HepG2 (cell line): ENCODE measurements at regions not wholly inside any gene's neighbourhood (a gene's known extent, or its start where the extent isn't known, plus 50 kb on each side); places are given as distances from the start of the nearest gene placed in this dataset.

ENCODE experiments used
- ATAC-seq: fragments of 200-7000 bp; cut with Tn5 transposase; 3 replicates; pipeline ENCODE4 v1.9.1; 2020; ENCODE audit warnings: mild to moderate bottlenecking, moderate library complexity
- BruUV-seq: library from RNA; stranded (reverse); fragments of 400-500 nt; replicated peaks from 2 replicates; lab custom pipeline; 2021; lab: Mats Ljungman, UMichigan
- CTCF ChIA-PET: fragments of 300-600 bp; formaldehyde crosslinking; extraction: SDS; loops from one replicate; lab custom pipeline; 2021; ENCODE audit warnings: low total read pairs, inconsistent platforms, low intra/inter-chr PET ratio; lab: Yijun Ruan, JAX
- POLR2A ChIA-PET: fragments of 350-600 bp; sonication (Branson Sonifier 250); formaldehyde crosslinking; loops from one replicate; lab custom pipeline; 2020; ENCODE audit warnings: antibody characterized with exemption, inconsistent platforms; lab: Yijun Ruan, JAX
- DNase-seq: peaks from one replicate; pipeline ENCODE4 v3.0.0-alpha.2; 2015; ENCODE audit warnings: low spot score
- FAIRE-seq: peaks from 3 replicates; lab custom pipeline; 2011; peaks lifted over from hg19 to GRCh38; lab: Jason Lieb, UNC
- H2AFZ ChIP-seq: one replicate; pipeline ENCODE4 v1.6.1; 2011; ENCODE audit warnings: low read length, inconsistent platforms
- H3K27ac ChIP-seq: fragments of 300-600 bp; 3 replicates; pipeline ENCODE4 v1.8.0; 2011; ENCODE audit warnings: mixed run types, mild to moderate bottlenecking, mixed read lengths, low read length, inconsistent platforms; ENCODE audit not compliant: insufficient read depth; ENCODE audit errors: extremely low read length
- H3K27me3 ChIP-seq, 2 experiments: fragments of 200-600 bp in 1 of 2; 2 replicates in 1 of 2; 3 replicates in 1 of 2; pipeline versions ENCODE4 v1.6.0 to v1.8.0; 2011; ENCODE audit warnings: low read length in 2 of 2, mild to moderate bottlenecking in 2 of 2, moderate library complexity in 2 of 2, inconsistent platforms in 1 of 2; ENCODE audit not compliant: insufficient read depth in 2 of 2, control insufficient read depth in 1 of 2
- H3K36me3 ChIP-seq, 2 experiments: fragments of 200-600 bp in 1 of 2; replicated peaks in 1 of 2; 2 replicates in 1 of 2; 3 replicates in 1 of 2; pipeline versions ENCODE4 v1.5.1 to v1.8.0; 2011; ENCODE audit warnings: low read length in 2 of 2, inconsistent platforms in 1 of 2; ENCODE audit not compliant: insufficient read depth in 2 of 2, control insufficient read depth in 1 of 2
- H3K4me1 ChIP-seq: 2 replicates; pipeline ENCODE4 v1.5.1; 2012; ENCODE audit warnings: low read length, inconsistent platforms; ENCODE audit not compliant: insufficient read depth
- H3K4me2 ChIP-seq: 2 replicates; pipeline ENCODE4 v1.6.0; 2011; ENCODE audit warnings: low read depth, low read length, inconsistent platforms
- H3K4me3 ChIP-seq, 3 experiments: fragments of 200-600 bp in 1 of 3; sonication (generic), shearing (Covaris generic) in 1 of 3; replicated peaks in 1 of 3; 2 replicates each; pipeline ENCODE4 v1.5.1; 2011 to 2016; ENCODE audit warnings: low read length in 3 of 3, inconsistent platforms in 2 of 3, low read depth in 2 of 3, mild to moderate bottlenecking in 2 of 3, control low read depth in 1 of 3, mixed read lengths in 1 of 3; ENCODE audit not compliant: insufficient read depth in 1 of 3
- H3K79me2 ChIP-seq: one replicate; pipeline ENCODE4 v1.6.1; 2011; ENCODE audit warnings: low read length, inconsistent platforms; ENCODE audit not compliant: insufficient read depth
- H3K9ac ChIP-seq: 2 replicates; pipeline ENCODE4 v1.6.0; 2011; ENCODE audit warnings: mild to moderate bottlenecking, low read depth, low read length, inconsistent platforms; ENCODE audit not compliant: insufficient read depth
- H3K9me3 ChIP-seq: 2 replicates; pipeline ENCODE4 v1.5.1; 2012; ENCODE audit warnings: mild to moderate bottlenecking, low read length
- H4K20me1 ChIP-seq: 2 replicates; pipeline ENCODE4 v1.6.0; 2011; ENCODE audit warnings: inconsistent platforms, mild to moderate bottlenecking, low read length, moderate library complexity; ENCODE audit not compliant: insufficient read depth
- CSRNP2 ChIP-seq: sonication (generic); formaldehyde crosslinking; conservative IDR thresholded peaks from 2 replicates; pipeline ENCODE4 v1.8.0; 2022; ENCODE audit warnings: low read depth, missing genetic modification reagents
- CTCF ChIP-seq: sonication (generic); formaldehyde crosslinking; IDR thresholded peaks from 2 replicates; pipeline ENCODE4 v1.5.0; 2020; ENCODE audit warnings: mild to moderate bottlenecking, missing genetic modification reagents, moderate library complexity
- HNRNPL ChIP-seq: fragments of 200-400 bp; formaldehyde crosslinking; IDR thresholded peaks from 2 replicates; pipeline ENCODE4 v1.6.1; 2017; ENCODE audit warnings: mild to moderate bottlenecking, low read depth, low read length
- HOXA3 ChIP-seq: sonication (generic); formaldehyde crosslinking; IDR thresholded peaks from 2 replicates; pipeline ENCODE4 v1.5.0; 2020; ENCODE audit warnings: missing genetic modification reagents
- MED8 ChIP-seq: sonication (generic); formaldehyde crosslinking; IDR thresholded peaks from 2 replicates; pipeline ENCODE4 v1.8.1; 2023; ENCODE audit warnings: mild to moderate bottlenecking, missing genetic modification reagents; ENCODE audit not compliant: insufficient replicate concordance
- RAD21 ChIP-seq: fragments of 450-650 bp; formaldehyde crosslinking; IDR thresholded peaks from 2 replicates; pipeline ENCODE4 v1.5.0; 2020; ENCODE audit warnings: mild to moderate bottlenecking
- RFXANK ChIP-seq: IDR thresholded peaks from 2 replicates; pipeline ENCODE4 v1.6.1; 2016
- SMC3 ChIP-seq: IDR thresholded peaks from 2 replicates; pipeline ENCODE4 v1.6.1; 2011; ENCODE audit warnings: low read length, improper control_type of control experiment
- SNRNP70 ChIP-seq: fragments of 200-400 bp; formaldehyde crosslinking; IDR thresholded peaks from 2 replicates; pipeline ENCODE4 v1.6.1; 2017; ENCODE audit warnings: mild to moderate bottlenecking, low read depth, low read length, moderate library complexity
- SSRP1 ChIP-seq: IDR thresholded peaks from 2 replicates; pipeline ENCODE4 v1.6.1; 2016; ENCODE audit warnings: control low read depth
- STAG1 ChIP-seq: sonication (generic); formaldehyde crosslinking; IDR thresholded peaks from 2 replicates; pipeline ENCODE4 v1.4.0; 2020; ENCODE audit warnings: missing genetic modification reagents
- TSC22D2 ChIP-seq: sonication (generic); formaldehyde crosslinking; IDR thresholded peaks from 2 replicates; pipeline ENCODE4 v1.5.1; 2020; ENCODE audit warnings: missing genetic modification reagents, mild to moderate bottlenecking, borderline replicate concordance
- YEATS4 ChIP-seq: sonication (generic); formaldehyde crosslinking; IDR thresholded peaks from 2 replicates; pipeline ENCODE4 v1.4.0; 2020; ENCODE audit warnings: missing genetic modification reagents, borderline replicate concordance
- ZFP90 ChIP-seq: sonication (generic); formaldehyde crosslinking; IDR thresholded peaks from 2 replicates; pipeline ENCODE4 v1.8.0; 2022; ENCODE audit warnings: missing genetic modification reagents, mild to moderate bottlenecking, inconsistent platforms, borderline replicate concordance
- ZFX ChIP-seq: sonication (generic); formaldehyde crosslinking; IDR thresholded peaks from 2 replicates; pipeline ENCODE4 v1.4.0; 2020; ENCODE audit warnings: mild to moderate bottlenecking, low read depth, missing genetic modification reagents, moderate library complexity
- ZNF160 ChIP-seq: sonication (generic); formaldehyde crosslinking; IDR thresholded peaks from 2 replicates; pipeline ENCODE4 v1.8.0; 2022; ENCODE audit warnings: mild to moderate bottlenecking, inconsistent platforms, missing genetic modification reagents
- ZNF296 ChIP-seq: sonication (generic); formaldehyde crosslinking; conservative IDR thresholded peaks from 2 replicates; pipeline ENCODE4 v1.5.0; 2020; ENCODE audit warnings: mild to moderate bottlenecking, missing genetic modification reagents
- ZNF530 ChIP-seq: sonication (generic); formaldehyde crosslinking; IDR thresholded peaks from 2 replicates; pipeline ENCODE4 v1.5.0; 2020; ENCODE audit warnings: low read depth, mild to moderate bottlenecking, missing genetic modification reagents
- ZNF850 ChIP-seq: sonication (generic); formaldehyde crosslinking; conservative IDR thresholded peaks from 2 replicates; pipeline ENCODE4 v1.9.0; 2021; ENCODE audit warnings: mild to moderate bottlenecking, missing genetic modification reagents
- WGBS: methylation state at CpG from one replicate; pipeline ENCODE4 v1.1.6; 2017; ENCODE audit warnings: low lambda C conversion rate; 5-methylcytosine and 5-hydroxymethylcytosine counted together
- in situ Hi-C: cut with HindIII; loops from 2 replicates; pipeline ENCODE4 v1.10.0; 2017; ENCODE audit warnings: low pct_unique_long_range_greater_than_20kb; ENCODE audit not compliant: extremely low pct_ligation_motif_present
- intact Hi-C: fragments of 100-400 bp; cut with micrococcal nuclease; formaldehyde crosslinking; loops from one replicate; pipeline ENCODE4 v1.10.0; 2022; ENCODE audit not compliant: unreplicated experiment

DNA sequence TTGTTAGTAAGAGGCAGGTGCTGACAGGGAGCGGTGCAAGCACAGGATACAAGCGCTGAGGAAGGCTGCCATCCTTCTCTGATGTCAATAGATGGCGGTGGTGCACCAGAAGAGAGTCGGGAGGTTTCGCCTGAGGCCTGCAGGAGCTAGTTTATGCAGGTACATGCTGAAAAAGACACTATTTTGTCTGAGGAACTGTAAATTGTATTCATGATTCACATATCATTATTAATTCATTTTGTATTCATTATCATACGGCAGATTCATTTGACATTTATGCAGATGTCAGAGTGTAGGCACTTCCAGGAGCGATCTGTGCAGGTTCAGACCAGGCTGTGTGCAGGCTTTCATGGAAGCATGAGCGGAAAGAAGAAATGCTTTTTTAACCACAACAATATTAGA, 824.0 kb downstream of the STIM2 start:
- 24% methylated on average over 8 of the region's 8 CpGs for WGBS
- H3K79me2 ChIP-seq, result no peaks in the 10 kb centered on the region
- no peak overlapping the region for H2AFZ ChIP-seq
- CTCF ChIA-PET, result no interaction called here
- H3K4me3 ChIP-seq, result no peak overlapping the region
- H3K36me3 ChIP-seq, result no peaks in the 10 kb centered on the region
- TF ChIP-seq RAD21 (CRISPR knock-in tag), result 0 out of 2 replicates have a peak, but pooled peaks have one; percentile 30
- TF ChIP-seq STAG1 (CRISPR knock-in tag), result peak; percentile 85
- TF ChIP-seq HOXA3, result no peak
- no peak for TF ChIP-seq ZNF296 (CRISPR knock-in tag)
- TF ChIP-seq CTCF (CRISPR knock-in tag), result peak; percentile 86
- TF ChIP-seq ZFX (CRISPR knock-in tag), result peak; percentile 22; the same call in 1 of the 2 replicates
- TF ChIP-seq SMC3, result peak; percentile 49
- H3K4me2 ChIP-seq, result no peak overlapping the region
- FAIRE-seq, result peak; percentile 72
- no peaks in the 10 kb centered on the region for H3K9me3 ChIP-seq
- no peaks in the 10 kb centered on the region for H3K4me1 ChIP-seq
- peak; percentile 44 for DNase-seq
- peak; percentile 99 for ATAC-seq
- no peak overlapping the region for H3K9ac ChIP-seq
- intact Hi-C loops (no loop called here), in situ Hi-C loops (no loop called here)
- H4K20me1 ChIP-seq, result no peaks in the 10 kb centered on the region
- no TSS peak for BruUV-seq
- H3K27ac ChIP-seq, result no peak overlapping the region
- POLR2A ChIA-PET, result no interaction called here
- H3K27me3 ChIP-seq, result no peaks in the 10 kb centered on the region

GRCh38 chr4:27685091-27685490, 824.5 kb downstream of the STIM2 start:
- H3K4me1 ChIP-seq, result no peaks in the 10 kb centered on the region
- in situ Hi-C loops, result no loop called here
- no peak for DNase-seq
- H3K4me3 ChIP-seq, result no peak overlapping the region
- no peak overlapping the region for H2AFZ ChIP-seq
- H3K9ac ChIP-seq, result no peak overlapping the region
- no peaks in the 10 kb centered on the region for H4K20me1 ChIP-seq
- BruUV-seq, result no TSS peak
- ChIA-PET CTCF (no interaction called here), POLR2A (no interaction called here)
- H3K9me3 ChIP-seq, result no peaks in the 10 kb centered on the region
- no peaks in the 10 kb centered on the region for H3K27me3 ChIP-seq
- H3K4me2 ChIP-seq, result no peak overlapping the region
- no peaks in the 10 kb centered on the region for H3K79me2 ChIP-seq
- no peak overlapping the region for H3K27ac ChIP-seq
- no peak for ATAC-seq
- WGBS, result 0% methylated on average over 1 of the region's 1 CpG
- intact Hi-C loops, result no loop called here
- FAIRE-seq, result no peak
- H3K36me3 ChIP-seq, result no peaks in the 10 kb centered on the region
- TF ChIP-seq ZNF160 (CRISPR knock-in tag) (no peak), RFXANK (CRISPR knock-in tag) (no peak), SNRNP70 (no peak), HNRNPL (no peak), CSRNP2 (CRISPR knock-in tag) (no peak), MED8 (no peak), SSRP1 (CRISPR knock-in tag) (no peak), ZNF850 (CRISPR knock-in tag) (no peak), ZNF530 (no peak), ZFP90 (CRISPR knock-in tag) (no peak), TSC22D2 (CRISPR knock-in tag) (no peak), YEATS4 (CRISPR knock-in tag) (no peak)
